ENCODE measurements at regions not wholly inside any gene's neighbourhood (a gene's known extent, or its start where the extent isn't known, plus 50 kb on each side); places are given as distances from the start of the nearest gene placed in this dataset.

GRCh38 chr7:97595439-97595838, 136.4 kb upstream of the TAC1 start:
- DNase-seq: no peak

GRCh38 chr7:97601931-97602457, 129.9 kb upstream of the TAC1 start:
- Mint-ChIP-seq H3K9me3 (peaks cover 0 to 2% (median 0%) of the 10 kb centered on the region in 9 donors), H3K27me3 (peaks cover 0 to 8% (median 7%) of the 10 kb centered on the region in 5 donors), H3K4me1 (no peaks in the 10 kb centered on the region), H3K27ac (no peak overlapping the region), H3K4me3 (no peak overlapping the region), H3K36me3 (no peaks in the 10 kb centered on the region)
- ATAC-seq (no peak), DNase-seq (no peak)
- POLR2A ChIA-PET: no interaction called here

More at GRCh38 chr7:97595439-97595838, 136.4 kb upstream of the TAC1 start:
- peaks cover 2 to 15% (median 7%) of the 10 kb centered on the region in 5 donors for H3K27me3 Mint-ChIP-seq
- peaks cover 0 to 9% (median 1%) of the 10 kb centered on the region in 9 donors for H3K9me3 Mint-ChIP-seq
- POLR2A ChIA-PET: no interaction called here
- no peaks in the 10 kb centered on the region for H3K4me1 Mint-ChIP-seq
- no peak overlapping the region for H3K27ac Mint-ChIP-seq
- no peak for ATAC-seq
- no peak overlapping the region for H3K4me3 Mint-ChIP-seq
- no peaks in the 10 kb centered on the region for H3K36me3 Mint-ChIP-seq

DNA sequence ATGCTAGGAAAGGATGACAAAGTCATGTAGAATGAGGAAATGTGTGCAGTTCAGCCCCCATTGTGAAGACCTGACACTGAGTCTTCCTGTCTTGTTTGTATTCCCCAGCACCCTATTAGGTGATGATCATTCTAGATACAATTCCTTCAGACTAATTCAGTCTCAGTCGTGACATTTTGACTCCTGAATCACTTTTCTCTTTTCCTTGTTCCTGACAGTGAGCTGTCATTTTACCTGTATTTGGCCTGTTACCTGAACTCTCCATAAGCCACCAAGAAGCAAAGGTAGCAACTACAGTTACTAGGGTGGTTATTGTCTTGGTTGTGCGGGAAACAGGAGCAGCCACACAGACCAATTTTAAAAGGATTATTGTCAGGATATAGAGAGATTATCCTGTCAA, 111.4 kb upstream of the TAC1 start:
- POLR2A ChIA-PET: no interaction called here
- Mint-ChIP-seq H3K9me3 (peaks cover 0 to 10% (median 0%) of the 10 kb centered on the region in 9 donors), H3K27me3 (peaks cover 0 to 7% (median 4%) of the 10 kb centered on the region in 5 donors), H3K27ac (no peak overlapping the region), H3K4me3 (no peak overlapping the region), H3K4me1 (no peaks in the 10 kb centered on the region), H3K36me3 (no peaks in the 10 kb centered on the region)
- no peak for DNase-seq
- no peak for ATAC-seq

DNA sequence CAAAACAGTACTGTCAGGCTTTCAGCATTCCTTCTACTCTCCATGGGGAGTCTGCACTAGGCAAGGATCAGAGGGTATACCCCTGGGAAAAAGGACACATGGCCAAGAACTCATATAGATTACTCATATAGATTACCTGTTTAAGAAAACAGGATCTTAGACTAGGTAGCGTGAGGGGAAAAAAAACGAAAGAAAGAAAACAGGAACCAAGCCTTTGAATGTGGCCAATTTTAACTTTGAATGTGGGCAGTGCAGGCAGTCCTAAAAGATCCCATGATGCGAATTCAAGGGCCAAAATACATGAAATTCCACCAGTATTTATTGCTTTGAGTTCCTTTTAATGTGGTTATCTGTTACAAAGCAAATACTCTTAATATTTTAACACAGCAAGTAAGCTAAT, 108.6 kb upstream of the TAC1 start:
- Mint-ChIP-seq H3K27ac (no peak overlapping the region), H3K9me3 (peaks cover 0 to 19% (median 3%) of the 10 kb centered on the region in 9 donors), H3K27me3 (peaks cover 5 to 18% (median 10%) of the 10 kb centered on the region in 5 donors), H3K36me3 (no peaks in the 10 kb centered on the region), H3K4me3 (no peak overlapping the region), H3K4me1 (no peaks in the 10 kb centered on the region)
- no peak for ATAC-seq
- POLR2A ChIA-PET: no interaction called here
- DNase-seq: no peak

GRCh38 chr7:97630116-97630515, 101.8 kb upstream of the TAC1 start:
- POLR2A ChIA-PET: no interaction called here
- DNase-seq (no peak), ATAC-seq (no peak)
- H3K36me3 Mint-ChIP-seq: no peaks in the 10 kb centered on the region
- H3K9me3 Mint-ChIP-seq: peaks cover 0 to 16% (median 3%) of the 10 kb centered on the region in 9 donors
- no peaks in the 10 kb centered on the region for H3K4me1 Mint-ChIP-seq
- H3K27ac Mint-ChIP-seq: no peak overlapping the region
- peaks cover 6 to 18% (median 10%) of the 10 kb centered on the region in 5 donors for H3K27me3 Mint-ChIP-seq
- H3K4me3 Mint-ChIP-seq: no peak overlapping the region

- Mint-ChIP-seq H3K9me3 (peaks cover 0 to 8% (median 2%) of the 10 kb centered on the region in 9 donors), H3K36me3 (no peaks in the 10 kb centered on the region), H3K27me3 (peaks cover 0 to 4% (median 1%) of the 10 kb centered on the region in 5 donors), H3K4me1 (no peaks in the 10 kb centered on the region), H3K27ac (no peak overlapping the region), H3K4me3 (no peak overlapping the region)
- DNase-seq (no peak), ATAC-seq (no peak)
- POLR2A ChIA-PET: no interaction called here
Measured at GRCh38 chr7:97635622-97636021, 96.3 kb upstream of the TAC1 start.

GRCh38 chr7:97639036-97639435, 92.8 kb upstream of the TAC1 start:
- Mint-ChIP-seq H3K9me3 (peaks cover 0 to 13% (median 5%) of the 10 kb centered on the region in 9 donors), H3K36me3 (peaks cover 0 to 4% (median 0%) of the 10 kb centered on the region in 3 donors), H3K27me3 (peaks cover 0 to 5% (median 0%) of the 10 kb centered on the region in 5 donors), H3K27ac (no peak overlapping the region), H3K4me1 (no peaks in the 10 kb centered on the region), H3K4me3 (no peak overlapping the region)
- POLR2A ChIA-PET: no interaction called here
- ATAC-seq (no peak), DNase-seq (no peak)

- Mint-ChIP-seq H3K27me3 (peaks cover 0 to 15% (median 5%) of the 10 kb centered on the region in 5 donors), H3K4me3 (no peak overlapping the region), H3K9me3 (no peaks in the 10 kb centered on the region), H3K36me3 (no peaks in the 10 kb centered on the region), H3K4me1 (no peaks in the 10 kb centered on the region), H3K27ac (no peak overlapping the region)
- DNase-seq: no peak
- POLR2A ChIA-PET: no interaction called here
- no peak for ATAC-seq
Measured at GRCh38 chr7:97659363-97660045, 72.4 kb upstream of the TAC1 start.

- H3K4me3 Mint-ChIP-seq: no peak overlapping the region
- H3K4me1 Mint-ChIP-seq: no peaks in the 10 kb centered on the region
- POLR2A ChIA-PET: no interaction called here
- no peaks in the 10 kb centered on the region for H3K36me3 Mint-ChIP-seq
- DNase-seq: no peak
- H3K27me3 Mint-ChIP-seq: peaks cover 4 to 25% (median 10%) of the 10 kb centered on the region in 5 donors
- ATAC-seq: no peak
- H3K9me3 Mint-ChIP-seq: no peaks in the 10 kb centered on the region
- H3K27ac Mint-ChIP-seq: no peak overlapping the region
Measured at GRCh38 chr7:97667359-97667758, 64.5 kb upstream of the TAC1 start.

DNA sequence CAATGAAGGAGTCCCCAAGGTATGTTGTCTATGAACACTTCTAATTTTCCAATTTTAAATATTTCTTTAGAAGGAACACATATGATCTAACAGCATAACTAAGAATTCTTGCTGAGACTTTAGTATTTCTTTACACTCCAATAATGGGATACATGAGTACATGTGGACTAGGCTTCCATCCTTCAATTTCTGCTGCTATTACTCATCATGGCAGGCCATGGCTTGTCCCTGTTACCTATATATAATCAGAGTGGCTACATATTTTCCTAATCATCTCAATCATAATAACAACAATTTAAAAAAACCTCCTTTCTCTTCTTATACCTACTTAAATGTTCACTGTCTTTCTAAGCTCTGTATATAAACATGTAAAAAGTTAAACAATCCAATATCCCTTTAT, 60.3 kb upstream of the TAC1 start:
- Mint-ChIP-seq H3K36me3 (no peaks in the 10 kb centered on the region), H3K4me3 (no peak overlapping the region), H3K27ac (no peak overlapping the region), H3K9me3 (no peaks in the 10 kb centered on the region), H3K27me3 (peaks cover 4 to 20% (median 8%) of the 10 kb centered on the region in 5 donors), H3K4me1 (no peaks in the 10 kb centered on the region)
- DNase-seq (no peak), ATAC-seq (no peak)
- POLR2A ChIA-PET: no interaction called here

GRCh38 chr7:97680622-97681021, 51.3 kb upstream of the TAC1 start:
- no peaks in the 10 kb centered on the region for H3K4me1 Mint-ChIP-seq
- no peaks in the 10 kb centered on the region for H3K36me3 Mint-ChIP-seq
- DNase-seq (no peak), ATAC-seq (no peak)
- no peak overlapping the region for H3K4me3 Mint-ChIP-seq
- no peak overlapping the region for H3K27ac Mint-ChIP-seq
- peaks cover 0 to under 1% (median 0%) of the 10 kb centered on the region in 9 donors for H3K9me3 Mint-ChIP-seq
- H3K27me3 Mint-ChIP-seq: peaks cover 3 to 49% (median 13%) of the 10 kb centered on the region in 5 donors
- POLR2A ChIA-PET: no interaction called here

Data from naive thymus-derived CD8-positive, alpha-beta T cell (primary cell).